Gastrocnemius medialis (tissue), 4 donors: ENCODE measurements at regions not wholly inside any gene's neighbourhood (a gene's known extent, or its start where the extent isn't known, plus 50 kb on each side); places are given as distances from the start of the nearest gene placed in this dataset.
A peak's percentile ranks its signal among the peaks of the same experiment; 100 is the strongest.

Experiments used
- ATAC-seq, 2 donors: fragments of 150-250 bp; one replicate each; pipeline ENCODE4 v1.9.1; 2016
- DNase-seq, 2 donors: peaks; one replicate each; pipeline ENCODE4 v3.0.0-alpha.2; 2019
- H3K27ac ChIP-seq, 4 donors: fragments of 200-600 bp; sonication (generic); 1 replicate in 1 of 4; 2 replicates in 3 of 4; pipeline ENCODE4 v1.5.1; 2016 to 2018; ENCODE audit warnings: mild to moderate bottlenecking in 2 of 4, moderate library complexity in 1 of 4
- H3K27me3 ChIP-seq, 3 donors: fragments of 200-600 bp; sonication (generic) in 2 of 3; 1 replicate in 1 of 3; 2 replicates in 2 of 3; pipeline versions ENCODE4 v1.5.1 to v1.6.0; 2016 to 2019; ENCODE audit warnings: mild to moderate bottlenecking in 1 of 3, moderate library complexity in 1 of 3
- H3K36me3 ChIP-seq, 2 donors: fragments of 200-600 bp; sonication (generic) in 1 of 2; one replicate each; pipeline ENCODE4 v1.5.1; 2017 to 2018
- H3K4me1 ChIP-seq, 2 donors: fragments of 200-600 bp; sonication (generic) in 1 of 2; one replicate each; pipeline ENCODE4 v1.5.1; 2016 to 2017; ENCODE audit warnings: mild to moderate bottlenecking in 2 of 2
- H3K4me3 ChIP-seq, 4 donors: fragments of 200-600 bp; sonication (generic) in 3 of 4; 1 replicate in 1 of 4; 2 replicates in 3 of 4; pipeline ENCODE4 v1.5.1; 2016 to 2019; ENCODE audit warnings: mild to moderate bottlenecking in 2 of 4
- H3K9me3 ChIP-seq, 3 donors: fragments of 200-600 bp; sonication (generic) in 2 of 3; 1 replicate in 1 of 3; 2 replicates in 2 of 3; pipeline ENCODE4 v1.5.1; 2016 to 2019
- POLR2A ChIP-seq, 2 donors: fragments of 450-650 bp; IDR thresholded peaks; one replicate each; pipeline ENCODE4 v1.6.1; 2017; ENCODE audit warnings: antibody characterized with exemption in 2 of 2, mild to moderate bottlenecking in 2 of 2, moderate library complexity in 2 of 2
- in situ Hi-C, 4 donors: fragments of 200-750 bp; cut with MboI; loops; one replicate each; pipeline versions ENCODE4 v1.15.0 to v1.8.0; 2017; ENCODE audit warnings: low sequenced_read_pairs in 4 of 4
- intact Hi-C: fragments of 100-400 bp; cut with DNase I; formaldehyde crosslinking; loops from one replicate; pipeline ENCODE4 v1.15.1; 2023; ENCODE audit warnings: low total_unique reads
- TF ChIP-seq, protein P1 (sequence below), 5 experiments: fragments of 450-650 bp in 3 of 5; fragments of 200-600 bp in 2 of 5; sonication (generic) in 2 of 5; IDR thresholded peaks in 4 of 5; conservative IDR thresholded peaks in 1 of 5; 1 replicate in 4 of 5; 2 replicates in 1 of 5; pipeline ENCODE4 v1.5.1; 2016 to 2019; ENCODE audit warnings: antibody characterized with exemption in 5 of 5, mild to moderate bottlenecking in 3 of 5, moderate library complexity in 3 of 5

DNA sequence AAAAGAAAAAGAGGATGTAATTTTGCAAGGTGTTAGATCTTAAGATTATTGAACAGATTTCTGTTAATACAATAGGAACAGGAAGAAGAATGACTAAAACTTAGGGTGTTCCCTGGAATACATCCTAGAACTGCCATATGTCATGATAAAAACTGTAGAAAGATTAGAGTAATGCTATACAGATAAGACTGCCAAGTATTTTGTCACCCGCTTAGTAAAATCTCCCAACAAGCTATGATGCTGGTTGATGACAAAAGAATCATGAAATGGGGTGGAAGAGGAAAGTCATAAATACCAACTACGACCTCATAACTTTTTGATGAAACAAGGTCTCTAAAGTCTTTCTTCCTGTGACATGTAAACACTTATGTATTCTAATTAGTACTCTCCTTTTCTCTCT, 163.6 kb upstream of the COL3A1 start:
- ATAC-seq (no peak), DNase-seq (no peak)
- Histone ChIP-seq H3K9me3 (no peaks in the 10 kb centered on the region), H3K27ac (no peak overlapping the region), H3K27me3 (no peaks in the 10 kb centered on the region), H3K4me3 (no peak overlapping the region), H3K36me3 (no peaks in the 10 kb centered on the region), H3K4me1 (no peaks in the 10 kb centered on the region)
- no peak for TF ChIP-seq POLR2A (IDR thresholded peaks at IDR 0.05)
- TF ChIP-seq, protein P1, sequence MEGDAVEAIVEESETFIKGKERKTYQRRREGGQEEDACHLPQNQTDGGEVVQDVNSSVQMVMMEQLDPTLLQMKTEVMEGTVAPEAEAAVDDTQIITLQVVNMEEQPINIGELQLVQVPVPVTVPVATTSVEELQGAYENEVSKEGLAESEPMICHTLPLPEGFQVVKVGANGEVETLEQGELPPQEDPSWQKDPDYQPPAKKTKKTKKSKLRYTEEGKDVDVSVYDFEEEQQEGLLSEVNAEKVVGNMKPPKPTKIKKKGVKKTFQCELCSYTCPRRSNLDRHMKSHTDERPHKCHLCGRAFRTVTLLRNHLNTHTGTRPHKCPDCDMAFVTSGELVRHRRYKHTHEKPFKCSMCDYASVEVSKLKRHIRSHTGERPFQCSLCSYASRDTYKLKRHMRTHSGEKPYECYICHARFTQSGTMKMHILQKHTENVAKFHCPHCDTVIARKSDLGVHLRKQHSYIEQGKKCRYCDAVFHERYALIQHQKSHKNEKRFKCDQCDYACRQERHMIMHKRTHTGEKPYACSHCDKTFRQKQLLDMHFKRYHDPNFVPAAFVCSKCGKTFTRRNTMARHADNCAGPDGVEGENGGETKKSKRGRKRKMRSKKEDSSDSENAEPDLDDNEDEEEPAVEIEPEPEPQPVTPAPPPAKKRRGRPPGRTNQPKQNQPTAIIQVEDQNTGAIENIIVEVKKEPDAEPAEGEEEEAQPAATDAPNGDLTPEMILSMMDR (IDR thresholded peaks at IDR 0.05 in 4 of 5, conservative IDR thresholded peaks at IDR 0.05 in 1 of 5) = no peak
- in situ Hi-C loops (no loop called here), intact Hi-C loops (no loop called here)

DNA sequence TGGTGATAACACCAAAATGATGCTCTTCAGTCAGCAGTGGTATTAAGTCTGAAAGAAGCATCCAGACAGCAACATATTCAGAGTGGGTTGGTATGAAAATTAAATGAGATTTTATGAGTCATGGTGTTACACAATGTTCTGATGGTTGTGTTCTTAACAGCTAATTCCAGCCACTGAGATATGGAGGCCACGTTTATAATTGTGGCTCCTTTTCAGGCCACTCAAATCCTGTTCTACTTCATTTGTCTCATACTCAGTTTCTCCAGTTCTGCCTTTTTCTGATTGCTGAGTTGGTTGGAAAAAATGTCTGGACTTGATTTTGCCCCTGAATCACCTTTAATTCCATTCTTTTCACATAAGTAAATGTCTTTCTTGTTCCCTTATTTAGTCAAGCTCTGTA, 162.7 kb upstream of the COL3A1 start:
- in situ Hi-C loops = no loop called here

DNA sequence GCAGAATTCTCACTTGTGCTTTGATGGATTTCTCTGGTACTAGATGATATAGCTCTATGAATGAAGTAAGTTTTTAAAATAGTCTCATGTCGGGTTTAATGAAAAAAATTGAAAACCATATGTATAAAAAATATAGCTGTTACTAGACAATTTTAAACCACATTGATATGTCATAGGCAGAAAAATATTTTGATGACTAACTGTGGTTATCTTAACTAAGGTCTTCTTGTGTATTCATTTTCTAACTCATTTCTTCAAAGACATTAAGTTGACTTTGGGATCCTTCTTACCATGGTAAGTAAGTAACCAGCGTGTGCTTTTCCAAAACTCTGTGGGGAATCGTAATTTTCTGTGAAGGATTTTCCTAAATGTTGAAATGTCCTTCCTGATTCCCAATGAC, 160.9 kb upstream of the COL3A1 start:
- Histone ChIP-seq H3K27ac (peak overlapping the region in 1 of 4 donors; percentile 32), H3K36me3 (no peaks in the 10 kb centered on the region), H3K4me3 (no peak overlapping the region), H3K4me1 (no peaks in the 10 kb centered on the region), H3K27me3 (no peaks in the 10 kb centered on the region), H3K9me3 (no peaks in the 10 kb centered on the region)
- DNase-seq (no peak), ATAC-seq (no peak)
- in situ Hi-C loops (no loop called here), intact Hi-C loops (no loop called here)
- TF ChIP-seq POLR2A (IDR thresholded peaks at IDR 0.05) = no peak
- TF ChIP-seq, protein P1 (IDR thresholded peaks at IDR 0.05 in 4 of 5, conservative IDR thresholded peaks at IDR 0.05 in 1 of 5) = no peak

More for the DNA sequence above, 162.7 kb upstream of the COL3A1 start:
- Histone ChIP-seq H3K27ac (no peak overlapping the region), H3K4me3 (no peak overlapping the region), H3K4me1 (no peaks in the 10 kb centered on the region), H3K27me3 (no peaks in the 10 kb centered on the region), H3K36me3 (no peaks in the 10 kb centered on the region), H3K9me3 (no peaks in the 10 kb centered on the region)
- intact Hi-C loops = no loop called here
- no peak for DNase-seq
- peak; percentile 50 to 65 for ATAC-seq
- TF ChIP-seq, protein P1 (IDR thresholded peaks at IDR 0.05 in 4 of 5, conservative IDR thresholded peaks at IDR 0.05 in 1 of 5) = no peak
- TF ChIP-seq POLR2A (IDR thresholded peaks at IDR 0.05) = no peak

DNA sequence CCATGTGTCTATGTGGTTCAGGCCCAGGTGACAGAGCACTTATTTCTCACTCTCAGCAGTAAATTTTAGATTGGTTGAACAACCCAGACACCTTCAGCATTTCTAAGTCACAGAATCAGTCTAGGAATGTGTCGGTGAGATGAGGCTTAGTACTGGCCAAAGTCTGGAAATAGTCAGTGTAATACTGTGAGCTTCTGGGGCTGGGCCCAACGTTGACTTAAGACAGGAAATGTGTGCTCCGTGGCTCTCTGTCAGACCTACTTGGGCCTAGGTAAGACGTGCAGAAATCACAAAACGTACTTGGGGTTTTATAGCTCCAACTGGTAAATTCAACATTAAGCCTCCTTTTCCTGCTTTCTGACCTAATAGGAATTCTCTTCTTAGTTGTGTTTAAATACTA, 160.3 kb upstream of the COL3A1 start:
- no peaks in the 10 kb centered on the region for H3K9me3 ChIP-seq
- H3K4me3 ChIP-seq = no peak overlapping the region
- no peak for DNase-seq
- no peaks in the 10 kb centered on the region for H3K27me3 ChIP-seq
- no peaks in the 10 kb centered on the region for H3K4me1 ChIP-seq
- intact Hi-C loops (no loop called here), in situ Hi-C loops (no loop called here)
- H3K27ac ChIP-seq = peak overlapping the region in 2 of 4 donors; percentile 14 to 32
- H3K36me3 ChIP-seq = no peaks in the 10 kb centered on the region
- TF ChIP-seq, protein P1 (IDR thresholded peaks at IDR 0.05 in 4 of 5, conservative IDR thresholded peaks at IDR 0.05 in 1 of 5) = no peak
- no peak for TF ChIP-seq POLR2A (IDR thresholded peaks at IDR 0.05)
- ATAC-seq = no peak

DNA sequence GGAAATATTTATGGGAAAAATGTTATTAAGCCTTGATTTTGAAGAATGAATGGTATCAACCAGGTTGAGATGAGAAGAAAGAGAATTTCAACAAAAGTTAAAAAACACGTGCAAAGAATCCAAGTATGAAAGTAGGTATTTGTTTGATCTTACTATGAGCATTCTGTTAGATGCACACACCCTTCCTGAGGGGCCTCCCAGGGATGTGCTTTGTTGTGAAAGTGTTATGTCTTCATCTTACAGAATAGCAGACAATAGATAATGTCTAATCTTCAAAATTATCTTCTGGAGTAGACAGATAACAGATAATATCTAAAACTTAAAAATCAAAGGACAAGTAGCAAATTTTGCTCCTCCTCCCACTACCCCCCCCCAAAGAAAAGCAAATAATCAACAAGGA, 155.2 kb upstream of the COL3A1 start:
- H3K4me1 ChIP-seq = no peaks in the 10 kb centered on the region
- no peak for DNase-seq
- no peak overlapping the region for H3K4me3 ChIP-seq
- H3K27me3 ChIP-seq = no peaks in the 10 kb centered on the region
- in situ Hi-C loops = no loop called here
- H3K9me3 ChIP-seq = no peaks in the 10 kb centered on the region
- no peaks in the 10 kb centered on the region for H3K36me3 ChIP-seq
- H3K27ac ChIP-seq = no peak overlapping the region
- TF ChIP-seq, protein P1 (IDR thresholded peaks at IDR 0.05 in 4 of 5, conservative IDR thresholded peaks at IDR 0.05 in 1 of 5) = no peak
- no peak for TF ChIP-seq POLR2A (IDR thresholded peaks at IDR 0.05)
- intact Hi-C loops = no loop called here
- no peak for ATAC-seq
